GM21619 (cell line): ENCODE measurements at regions not wholly inside any gene's neighbourhood (a gene's known extent, or its start where the extent isn't known, plus 50 kb on each side); places are given as distances from the start of the nearest gene placed in this dataset.
"Not testable (repeated sequence)": the region's sequence is repeated elsewhere in the genome, so short reads cannot be mapped to it uniquely, and the experiment has no call there.

Experiments
- ATAC-seq: cut with Tn5 transposase; IDR thresholded peaks from one replicate; pipeline ENCODE4 v1.9.1; 2021; ENCODE audit not compliant: unreplicated experiment

DNA sequence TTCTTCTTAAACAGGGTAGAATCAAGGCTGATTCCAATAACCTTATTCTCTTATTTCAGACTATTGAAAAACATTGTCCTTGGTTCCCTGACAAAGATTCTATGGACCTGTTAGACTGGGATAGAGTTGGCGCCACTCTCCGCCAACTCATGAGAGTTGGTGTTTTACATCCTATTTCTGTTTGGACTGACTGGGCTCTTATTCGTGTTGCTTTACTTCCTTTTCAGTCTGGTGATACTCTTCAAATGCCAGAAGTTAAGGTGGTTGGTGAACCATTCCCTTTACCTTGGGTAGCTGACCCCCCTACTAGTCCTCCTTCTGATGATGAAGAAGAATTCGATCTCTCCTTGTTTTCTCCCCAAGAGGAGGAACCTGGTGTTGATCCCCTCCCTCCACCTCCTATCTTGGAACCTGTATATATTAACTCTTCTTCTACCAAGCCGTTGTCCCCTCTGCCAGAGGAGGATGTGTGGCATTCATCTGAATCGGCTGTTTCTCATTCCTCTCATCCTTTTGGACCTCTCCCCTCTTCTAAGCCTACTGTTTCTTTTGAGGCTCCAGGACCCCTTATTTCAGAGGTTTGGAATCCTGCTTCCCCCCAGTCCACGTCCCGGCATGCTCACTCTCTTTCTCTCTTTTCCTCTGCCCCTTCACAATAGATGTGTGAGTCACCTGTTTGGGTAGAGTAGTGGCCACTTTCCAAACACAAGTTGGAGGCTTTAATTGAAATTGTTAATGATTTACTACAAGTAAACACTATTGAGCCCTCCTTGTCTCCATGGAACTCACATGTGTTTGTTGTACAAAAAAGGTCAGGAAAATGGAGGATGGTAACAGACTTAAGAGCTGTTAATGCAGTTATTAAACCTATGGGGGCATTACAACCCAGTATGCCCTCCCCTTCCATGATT lies 585.7 kb downstream of the NSUN3 start:
- not testable (repeated sequence) for ATAC-seq

DNA sequence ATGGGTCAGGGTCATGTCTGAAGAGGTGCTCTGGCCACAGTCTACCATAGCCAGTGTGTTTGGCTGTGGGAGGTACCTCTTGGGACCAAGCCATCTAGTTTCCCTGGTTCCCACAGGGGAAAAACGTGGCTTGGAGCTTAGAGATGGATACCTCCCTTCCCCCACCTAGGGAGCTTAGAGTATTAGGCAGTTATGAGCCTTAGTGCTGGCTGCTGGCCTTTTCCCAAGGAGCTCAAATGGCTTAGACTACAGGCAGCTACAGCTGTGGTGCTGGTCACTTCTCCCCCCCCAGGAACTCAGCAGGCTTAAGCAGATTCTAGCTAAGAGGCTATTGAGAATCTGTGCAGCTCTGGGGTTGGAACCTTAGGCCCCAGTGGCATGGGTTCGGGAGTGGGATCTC lies 591.2 kb downstream of the NSUN3 start:
- no peak for ATAC-seq

GRCh38 chr3:94665922-94666321 lies 603.1 kb downstream of the NSUN3 start:
- no peak for ATAC-seq

GRCh38 chr3:94671078-94671477 lies 608.2 kb downstream of the NSUN3 start:
- ATAC-seq = no peak

DNA sequence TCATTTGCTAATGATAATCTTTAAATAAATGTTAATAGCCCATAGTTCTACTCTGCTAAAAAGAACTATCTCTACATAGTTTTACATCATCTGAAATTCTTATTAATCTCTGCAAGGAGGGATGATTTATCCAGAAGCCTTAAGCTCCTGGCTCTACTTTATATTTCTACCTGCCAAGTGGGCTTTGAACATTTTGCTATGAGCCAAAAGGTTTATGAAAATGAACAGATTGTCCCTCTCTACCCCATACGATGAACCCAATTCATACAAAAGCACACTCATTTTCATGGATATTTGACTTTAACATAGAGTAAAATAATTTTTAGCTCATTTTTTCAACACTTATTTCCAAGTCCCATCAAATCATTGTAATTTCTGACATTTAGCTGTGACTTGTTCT lies 611.0 kb downstream of the NSUN3 start:
- ATAC-seq = no peak

DNA sequence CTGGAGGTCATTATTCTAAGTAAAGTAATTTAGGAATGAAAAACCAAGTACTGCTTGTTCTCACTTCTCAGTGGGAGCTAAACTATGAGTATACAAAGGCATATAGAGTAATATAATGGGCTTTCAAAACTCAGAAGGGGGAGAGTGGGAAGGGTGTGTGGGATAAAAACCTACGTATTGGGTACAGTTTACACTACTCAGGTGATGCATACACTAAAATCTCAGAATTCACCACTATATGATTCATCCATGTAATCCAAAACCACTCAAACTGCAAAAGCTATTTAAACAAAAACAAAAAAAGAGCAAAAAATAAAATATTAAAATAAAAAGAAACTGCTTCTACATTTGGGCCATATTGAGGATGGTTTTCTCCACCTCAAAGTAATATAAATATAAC lies 623.3 kb downstream of the NSUN3 start:
- ATAC-seq = no peak

GRCh38 chr3:94693997-94694640 lies 631.3 kb downstream of the NSUN3 start:
- no peak for ATAC-seq

DNA sequence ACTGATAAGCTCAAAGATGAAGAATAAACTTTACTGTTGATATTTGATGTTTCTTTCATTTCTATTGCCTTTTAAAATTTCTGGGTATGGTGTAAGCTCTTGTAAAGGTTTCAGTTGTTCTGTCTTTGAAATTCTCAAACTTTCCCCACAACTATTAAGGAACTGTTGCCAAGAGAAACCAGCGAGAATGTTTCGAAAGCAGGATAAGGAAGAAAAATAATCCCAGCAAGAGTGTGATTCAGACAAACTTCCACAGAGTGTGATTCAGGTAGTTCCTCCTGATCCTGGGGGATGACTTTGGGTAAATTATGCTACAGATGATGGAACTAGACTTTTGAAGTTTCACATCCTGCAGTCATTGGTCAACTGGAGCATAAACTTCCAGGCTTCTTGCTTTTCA lies 632.0 kb downstream of the NSUN3 start:
- no peak for ATAC-seq

- no peak for ATAC-seq
Observed at GRCh38 chr3:94704467-94704866, 641.6 kb downstream of the NSUN3 start.

DNA sequence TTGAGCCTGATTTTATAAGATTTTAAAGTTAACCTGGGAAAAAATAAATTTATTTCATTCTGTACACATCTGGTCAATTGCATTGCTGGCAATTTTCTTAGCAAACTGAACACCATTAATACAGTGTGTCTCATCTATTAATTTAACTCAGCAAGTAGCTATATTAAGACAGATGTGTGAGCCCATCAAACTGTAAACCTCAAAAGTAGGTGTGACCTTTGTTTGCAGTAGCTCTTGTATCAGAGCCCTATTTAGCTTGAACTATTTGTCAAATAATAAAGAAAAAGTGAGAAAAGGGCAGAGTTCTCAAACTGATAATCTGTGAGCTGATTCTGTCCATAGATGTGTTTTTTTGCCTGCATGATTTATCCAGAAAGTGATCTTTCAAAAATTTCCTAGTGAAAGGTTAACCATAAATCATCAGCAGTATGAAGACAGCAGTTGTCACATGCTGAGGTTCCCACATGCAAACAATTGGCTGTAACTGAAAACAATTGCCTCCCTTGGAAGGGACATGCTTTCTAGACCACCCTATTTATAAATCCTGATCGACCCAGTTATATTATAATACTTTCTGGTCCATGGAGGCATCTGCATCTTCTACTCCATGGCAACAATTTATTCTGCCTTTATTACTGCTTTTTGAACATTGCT lies 646.5 kb downstream of the NSUN3 start:
- no peak for ATAC-seq

DNA sequence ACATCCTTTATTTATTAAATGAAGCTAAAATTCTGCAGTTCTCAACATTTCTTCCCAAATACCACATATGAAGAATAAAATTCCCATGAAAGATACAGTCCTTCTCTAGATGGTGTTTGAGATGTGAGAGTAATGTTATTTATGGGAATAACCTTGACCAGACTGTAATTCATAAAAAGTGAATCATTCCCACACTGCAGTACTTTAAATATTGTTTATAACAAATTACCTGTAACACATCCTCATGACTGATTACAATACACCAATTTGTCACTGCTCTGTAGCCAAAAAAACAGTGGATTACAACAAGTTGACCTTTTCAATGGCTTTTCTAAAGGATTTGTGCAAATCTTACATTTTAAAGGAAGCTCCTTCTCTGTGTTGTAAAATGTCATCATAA lies 651.3 kb downstream of the NSUN3 start:
- no peak for ATAC-seq

- no peak for ATAC-seq
Observed at GRCh38 chr3:94716326-94717018, 653.6 kb downstream of the NSUN3 start.

GRCh38 chr3:94734206-94734605 lies 671.3 kb downstream of the NSUN3 start:
- no peak for ATAC-seq

DNA sequence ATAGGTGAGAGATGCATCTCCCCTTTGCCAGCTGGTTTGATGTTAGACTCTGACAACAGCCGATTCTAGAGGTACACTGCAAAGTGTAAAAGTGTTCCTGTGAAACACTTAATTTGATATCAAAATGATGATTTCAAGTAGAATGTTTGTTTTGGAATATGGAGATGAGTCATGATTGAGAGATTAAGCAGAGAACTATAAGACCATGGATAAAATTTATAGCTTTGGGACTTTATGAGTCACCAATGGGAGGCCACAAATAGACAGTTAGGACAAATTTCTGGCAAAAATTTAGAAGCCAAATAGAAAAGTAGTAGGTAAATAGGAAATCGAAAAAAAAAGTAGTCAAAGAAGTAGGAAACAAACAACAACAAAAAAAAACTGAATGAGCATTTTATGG lies 672.5 kb downstream of the NSUN3 start:
- no peak for ATAC-seq

DNA sequence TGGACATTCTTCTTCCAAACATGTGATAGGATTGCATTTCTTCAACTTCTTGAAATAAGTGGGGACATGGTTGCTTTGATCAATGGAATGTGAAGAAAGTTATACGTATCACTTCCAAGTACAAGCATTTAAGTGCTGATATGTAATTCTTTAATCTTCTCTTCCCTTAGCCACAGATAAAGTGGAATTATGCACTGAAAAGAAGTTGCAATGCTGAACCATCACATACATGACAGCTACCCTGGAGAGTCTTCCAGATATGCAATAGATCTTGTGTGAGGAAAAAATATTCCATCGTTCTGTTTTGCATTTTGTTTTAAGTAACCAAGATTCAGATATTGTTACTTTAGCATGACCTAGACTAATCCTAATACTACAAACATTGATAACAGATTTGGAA lies 674.3 kb downstream of the NSUN3 start:
- no peak for ATAC-seq

DNA sequence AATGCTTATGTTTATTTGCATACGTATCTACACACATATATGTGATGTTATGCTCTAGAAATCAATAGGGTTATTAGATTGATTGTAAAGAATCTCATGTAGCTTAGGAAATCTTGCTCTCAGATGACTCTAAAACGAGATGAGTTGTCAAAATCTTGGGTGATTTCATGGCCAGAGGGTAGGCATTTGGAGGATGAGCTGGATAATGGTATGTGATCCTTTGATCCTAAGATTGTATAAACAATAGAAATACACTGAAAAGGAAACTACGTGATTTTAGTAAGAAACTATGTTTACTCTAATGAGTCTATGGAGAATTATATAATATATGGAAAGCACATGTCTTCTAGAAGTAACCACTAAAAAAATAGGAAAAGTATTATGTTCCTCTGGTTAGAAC lies 676.6 kb downstream of the NSUN3 start:
- no peak for ATAC-seq

- ATAC-seq = no peak
Observed at GRCh38 chr3:94758751-94759150, 695.9 kb downstream of the NSUN3 start.

GRCh38 chr3:94772402-94772801 lies 709.5 kb downstream of the NSUN3 start:
- no peak for ATAC-seq

GRCh38 chr3:94775746-94776145 lies 712.9 kb downstream of the NSUN3 start:
- ATAC-seq = no peak

DNA sequence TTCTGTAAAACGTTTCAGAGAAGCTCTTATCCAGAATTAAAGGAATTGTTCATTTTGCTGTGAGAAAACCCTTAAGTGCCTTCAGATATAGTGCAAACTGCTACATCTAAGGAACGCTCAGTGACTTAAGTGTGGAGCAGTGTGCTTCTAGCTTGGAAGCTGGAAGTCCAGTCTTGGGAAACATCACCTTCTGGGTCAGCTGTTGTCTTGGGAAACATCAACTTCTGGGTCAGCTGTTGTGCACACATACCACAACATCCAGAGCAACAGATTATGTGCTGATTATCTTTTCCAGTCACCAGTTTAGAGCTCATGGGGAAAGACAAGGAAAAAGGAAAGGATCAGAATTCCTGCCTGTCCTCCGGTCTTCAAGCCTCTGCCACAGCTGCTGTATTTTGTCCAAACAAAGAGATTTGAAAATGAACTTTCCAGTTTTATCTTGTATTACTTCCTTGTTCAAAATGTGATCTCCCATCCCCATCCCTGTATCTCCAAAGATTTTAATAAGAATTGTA lies 713.6 kb downstream of the NSUN3 start:
- no peak for ATAC-seq

DNA sequence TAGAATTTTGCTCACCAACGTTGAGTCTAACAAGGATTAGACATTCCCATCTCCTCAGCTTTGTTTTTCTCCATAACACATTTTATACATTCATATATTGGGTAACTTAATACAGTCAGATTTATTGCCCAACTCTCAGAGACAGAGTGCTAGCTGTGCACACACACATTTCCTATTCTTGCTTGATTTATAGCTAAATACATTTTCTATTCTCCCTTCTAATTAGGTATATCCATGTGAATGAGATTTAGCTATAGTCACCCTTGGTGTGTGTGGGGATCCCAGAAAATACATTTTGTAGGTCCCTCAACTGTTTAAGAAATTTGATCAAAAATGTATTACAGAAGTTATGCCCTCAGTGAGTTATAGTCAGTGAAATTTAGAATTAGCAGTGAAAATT lies 715.4 kb downstream of the NSUN3 start:
- no peak for ATAC-seq
